WERI-Rb-1 (cell line): ENCODE measurements at regions not wholly inside any gene's neighbourhood (a gene's known extent, or its start where the extent isn't known, plus 50 kb on each side); places are given as distances from the start of the nearest gene placed in this dataset.
A peak's percentile ranks its signal among the peaks of the same experiment; 100 is the strongest.
"Not testable (repeated sequence)": the region's sequence is repeated elsewhere in the genome, so short reads cannot be mapped to it uniquely, and the experiment has no call there.

ENCODE experiments used
- DNase-seq: peaks from one replicate; pipeline ENCODE4 v3.0.0-alpha.2; 2020
- H3K27ac ChIP-seq: fragments of 250-450 bp; sonication (Bioruptor Pico); 2 replicates; pipeline ENCODE4 v1.5.1; 2020; ENCODE audit warnings: mild to moderate bottlenecking, moderate library complexity
- H3K27me3 ChIP-seq: fragments of 250-450 bp; sonication (Bioruptor Pico); 2 replicates; pipeline ENCODE4 v1.5.1; 2021; ENCODE audit warnings: mild to moderate bottlenecking, low read depth, moderate library complexity; ENCODE audit not compliant: insufficient read depth, severe bottlenecking
- H3K36me3 ChIP-seq: fragments of 250-450 bp; sonication (Bioruptor Pico); 2 replicates; pipeline ENCODE4 v1.5.1; 2020; ENCODE audit warnings: mild to moderate bottlenecking, moderate library complexity
- H3K4me3 ChIP-seq: 2 replicates; pipeline ENCODE4 v1.5.1; 2011; ENCODE audit warnings: low read depth, mild to moderate bottlenecking, control low read depth, low read length
- H3K9me3 ChIP-seq: fragments of 250-450 bp; sonication (Bioruptor Pico); 2 replicates; pipeline ENCODE4 v1.5.1; 2021; ENCODE audit warnings: mild to moderate bottlenecking, moderate library complexity; ENCODE audit not compliant: severe bottlenecking
- CTCF ChIP-seq: IDR thresholded peaks from 2 replicates; pipeline ENCODE4 v1.5.1; 2011; ENCODE audit warnings: low read depth, mild to moderate bottlenecking, control low read depth, inconsistent platforms, low read length

- no peak for DNase-seq
- H3K36me3 ChIP-seq: no peaks in the 10 kb centered on the region
- no peak overlapping the region for H3K4me3 ChIP-seq
- no peaks in the 10 kb centered on the region for H3K27me3 ChIP-seq
- no peak overlapping the region for H3K27ac ChIP-seq
- no peak for TF ChIP-seq CTCF
- H3K9me3 ChIP-seq: no peaks in the 10 kb centered on the region
Observed at GRCh38 chr10:56481521-56482091, 120.5 kb upstream of the ZWINT start.

- no peaks in the 10 kb centered on the region for H3K27me3 ChIP-seq
- no peak for TF ChIP-seq CTCF
- H3K4me3 ChIP-seq: no peak overlapping the region
- no peak overlapping the region for H3K27ac ChIP-seq
- no peaks in the 10 kb centered on the region for H3K9me3 ChIP-seq
- DNase-seq: no peak
- no peaks in the 10 kb centered on the region for H3K36me3 ChIP-seq
Observed at GRCh38 chr10:56472978-56473377, 111.9 kb upstream of the ZWINT start.

- Histone ChIP-seq H3K9me3 (no peaks in the 10 kb centered on the region), H3K27ac (no peak overlapping the region), H3K36me3 (no peaks in the 10 kb centered on the region), H3K27me3 (no peaks in the 10 kb centered on the region), H3K4me3 (no peak overlapping the region)
- DNase-seq: no peak
- TF ChIP-seq CTCF: no peak
Observed at GRCh38 chr10:56470701-56471100, 109.6 kb upstream of the ZWINT start.

- DNase-seq: no peak
- Histone ChIP-seq H3K4me3 (no peak overlapping the region), H3K27ac (no peak overlapping the region), H3K36me3 (no peaks in the 10 kb centered on the region), H3K9me3 (no peaks in the 10 kb centered on the region), H3K27me3 (no peaks in the 10 kb centered on the region)
- no peak for TF ChIP-seq CTCF
Observed at GRCh38 chr10:56469482-56469881, 108.4 kb upstream of the ZWINT start.

GRCh38 chr10:56466005-56466404 lies 104.9 kb upstream of the ZWINT start:
- Histone ChIP-seq H3K27me3 (no peaks in the 10 kb centered on the region), H3K4me3 (no peak overlapping the region), H3K27ac (no peak overlapping the region), H3K36me3 (no peaks in the 10 kb centered on the region), H3K9me3 (no peaks in the 10 kb centered on the region)
- TF ChIP-seq CTCF: no peak
- no peak for DNase-seq

- 0 out of 2 replicates have a peak, but pooled peaks have one; percentile 14 for TF ChIP-seq CTCF
- no peak for DNase-seq
- peaks cover 8% of the 10 kb centered on the region for H3K9me3 ChIP-seq
Observed at GRCh38 chr10:56449770-56450169, 88.7 kb upstream of the ZWINT start.

GRCh38 chr10:56447613-56448012 lies 86.6 kb upstream of the ZWINT start:
- H3K36me3 ChIP-seq, H3K4me3 ChIP-seq: not testable (repeated sequence)

More at GRCh38 chr10:56449770-56450169, 88.7 kb upstream of the ZWINT start:
- Histone ChIP-seq H3K36me3 (no peaks in the 10 kb centered on the region), H3K27ac (no peak overlapping the region), H3K4me3 (no peak overlapping the region), H3K27me3 (no peaks in the 10 kb centered on the region)

GRCh38 chr10:56441337-56441736 lies 80.3 kb upstream of the ZWINT start:
- H3K9me3 ChIP-seq, H3K27ac ChIP-seq, H3K36me3 ChIP-seq, DNase-seq, H3K4me3 ChIP-seq, H3K27me3 ChIP-seq: not testable (repeated sequence)

More at GRCh38 chr10:56447613-56448012, 86.6 kb upstream of the ZWINT start:
- H3K9me3 ChIP-seq, DNase-seq, H3K27me3 ChIP-seq, H3K27ac ChIP-seq: not testable (repeated sequence)
